Osteocyte (in vitro differentiated cells): ENCODE measurements at regions not wholly inside any gene's neighbourhood (a gene's known extent, or its start where the extent isn't known, plus 50 kb on each side); places are given as distances from the start of the nearest gene placed in this dataset.
A peak's percentile ranks its signal among the peaks of the same experiment; 100 is the strongest.
"Not testable (repeated sequence)": the region's sequence is repeated elsewhere in the genome, so short reads cannot be mapped to it uniquely, and the experiment has no call there.

ENCODE experiments used
- DNase-seq: peaks from one replicate; pipeline ENCODE4 v3.0.0; 2021; ENCODE audit warnings: mixed read lengths; ENCODE audit not compliant: unreplicated experiment; ENCODE audit errors: extremely low spot score
- H3K27ac Mint-ChIP-seq: one replicate; pipeline ENCODE4 v1.8.0; 2021; ENCODE audit warnings: mild to moderate bottlenecking, mixed read lengths; ENCODE audit not compliant: unreplicated experiment
- H3K27me3 Mint-ChIP-seq: one replicate; pipeline ENCODE4 v1.8.0; 2021; ENCODE audit warnings: mixed read lengths; ENCODE audit not compliant: unreplicated experiment
- H3K36me3 Mint-ChIP-seq: one replicate; pipeline ENCODE4 v1.8.0; 2021; ENCODE audit warnings: mixed read lengths; ENCODE audit not compliant: unreplicated experiment
- H3K4me1 Mint-ChIP-seq: one replicate; pipeline ENCODE4 v1.8.0; 2021; ENCODE audit warnings: mixed read lengths; ENCODE audit not compliant: unreplicated experiment
- H3K4me3 Mint-ChIP-seq: one replicate; pipeline ENCODE4 v1.8.0; 2021; ENCODE audit warnings: mild to moderate bottlenecking, moderate library complexity, mixed read lengths; ENCODE audit not compliant: unreplicated experiment
- H3K9me3 Mint-ChIP-seq: one replicate; pipeline ENCODE4 v1.8.0; 2021; ENCODE audit warnings: mixed read lengths; ENCODE audit not compliant: unreplicated experiment
- CTCF ChIP-seq: fragments of 200-600 bp; sonication (generic); IDR thresholded peaks from 2 replicates; pipeline ENCODE4 v1.5.0; 2021; ENCODE audit warnings: antibody characterized with exemption, mild to moderate bottlenecking, moderate library complexity

GRCh38 chr4:141560056-141560455 lies 76.3 kb upstream of the IL15 start:
- no peaks in the 10 kb centered on the region for H3K27me3 Mint-ChIP-seq
- no peaks in the 10 kb centered on the region for H3K36me3 Mint-ChIP-seq
- H3K4me1 Mint-ChIP-seq, result peaks cover 13% of the 10 kb centered on the region
- no peak for TF ChIP-seq CTCF
- H3K27ac Mint-ChIP-seq, result no peak overlapping the region
- DNase-seq, result no peak
- H3K9me3 Mint-ChIP-seq, result peaks cover 6% of the 10 kb centered on the region
- H3K4me3 Mint-ChIP-seq, result no peak overlapping the region

DNA sequence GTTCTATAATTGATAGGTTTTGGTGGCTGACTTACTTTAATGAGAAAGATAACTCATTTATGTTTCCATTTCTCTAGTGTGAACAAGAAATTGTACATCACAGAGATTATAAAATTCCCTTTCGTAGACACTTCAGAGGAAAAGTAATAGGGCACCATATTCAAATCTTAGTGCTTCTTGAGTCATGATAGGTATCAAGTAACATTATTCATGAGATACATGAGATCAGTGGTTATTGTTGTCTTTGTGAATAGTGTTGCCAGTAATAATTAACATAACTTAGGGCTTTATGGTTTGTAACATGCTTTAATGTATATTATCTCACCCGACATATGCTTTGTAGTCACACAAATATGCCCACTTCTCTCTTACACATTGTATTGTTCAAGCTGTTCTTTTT lies 73.7 kb upstream of the IL15 start:
- H3K4me3 Mint-ChIP-seq, result no peak overlapping the region
- peaks cover 6% of the 10 kb centered on the region for H3K9me3 Mint-ChIP-seq
- DNase-seq, result no peak
- no peak overlapping the region for H3K27ac Mint-ChIP-seq
- TF ChIP-seq CTCF, result no peak
- peaks cover 22% of the 10 kb centered on the region for H3K4me1 Mint-ChIP-seq
- no peaks in the 10 kb centered on the region for H3K27me3 Mint-ChIP-seq
- H3K36me3 Mint-ChIP-seq, result no peaks in the 10 kb centered on the region

- Mint-ChIP-seq H3K27ac (no peak overlapping the region), H3K4me3 (no peak overlapping the region), H3K36me3 (no peaks in the 10 kb centered on the region), H3K27me3 (no peaks in the 10 kb centered on the region), H3K9me3 (peaks cover 6% of the 10 kb centered on the region), H3K4me1 (peaks cover 26% of the 10 kb centered on the region)
- DNase-seq, result no peak
- no peak for TF ChIP-seq CTCF
Observed at GRCh38 chr4:141563723-141564122, 72.7 kb upstream of the IL15 start.

DNA sequence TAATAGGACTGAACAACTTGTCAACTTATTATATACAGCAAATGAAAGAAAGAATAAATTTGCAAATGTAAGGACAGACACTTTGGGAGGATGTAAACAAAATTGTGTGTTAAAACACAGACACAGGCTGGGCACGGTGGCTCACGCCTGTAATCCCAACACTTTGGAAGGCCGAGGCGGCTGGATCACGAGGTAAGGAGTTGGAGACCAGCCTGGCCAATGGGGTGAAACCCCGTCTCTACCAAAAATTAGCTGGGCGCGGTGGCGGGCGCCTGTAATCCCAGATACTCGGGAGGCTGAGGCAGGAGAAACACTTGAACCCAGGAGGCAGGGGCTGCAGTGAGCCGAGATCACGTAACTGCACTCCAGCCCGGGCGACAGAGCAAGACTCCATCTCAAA lies 71.4 kb upstream of the IL15 start:
- H3K9me3 Mint-ChIP-seq, result not testable (repeated sequence)

GRCh38 chr4:141565379-141566089 lies 70.8 kb upstream of the IL15 start:
- H3K4me1 Mint-ChIP-seq, result peaks cover 37% of the 10 kb centered on the region
- no peak for TF ChIP-seq CTCF
- H3K9me3 Mint-ChIP-seq, result peaks cover 6% of the 10 kb centered on the region
- H3K27me3 Mint-ChIP-seq, result no peaks in the 10 kb centered on the region
- DNase-seq, result no peak
- no peak overlapping the region for H3K4me3 Mint-ChIP-seq
- H3K36me3 Mint-ChIP-seq, result no peaks in the 10 kb centered on the region
- H3K27ac Mint-ChIP-seq, result no peak overlapping the region

More for the DNA sequence above, 71.4 kb upstream of the IL15 start:
- H3K27me3 Mint-ChIP-seq, H3K36me3 Mint-ChIP-seq, H3K4me3 Mint-ChIP-seq: not testable (repeated sequence)
- peak; percentile 75 for DNase-seq
- Mint-ChIP-seq H3K4me1 (peaks cover 33% of the 10 kb centered on the region), H3K27ac (peak overlapping the region; percentile 31)
